Stimulated activated naive CD8-positive, alpha-beta T cell treated with anti-CD3 and anti-CD28 coated beads, Interleukin-15, amount 100 ng/mL, for 72 hours (primary cell): ENCODE measurements at regions not wholly inside any gene's neighbourhood (a gene's known extent, or its start where the extent isn't known, plus 50 kb on each side); places are given as distances from the start of the nearest gene placed in this dataset.
"Not testable (repeated sequence)": the region's sequence is repeated elsewhere in the genome, so short reads cannot be mapped to it uniquely, and the experiment has no call there.

Source experiments
- ATAC-seq: fragments of 150-1000 bp; cut with Tn5 transposase; 2 replicates; pipeline ENCODE4 v1.10.0; 2021; ENCODE audit warnings: mild to moderate bottlenecking, moderate library complexity
- DNase-seq, 2 donors: peaks; one replicate each; pipeline ENCODE4 v3.0.0; 2021 to 2022
- H3K27ac Mint-ChIP-seq, 2 donors: one replicate each; pipeline ENCODE4 v1.8.0; 2022; ENCODE audit warnings: mild to moderate bottlenecking in 2 of 2, mixed read lengths in 2 of 2, moderate library complexity in 2 of 2
- H3K27me3 Mint-ChIP-seq: one replicate; pipeline ENCODE4 v1.8.0; 2022; ENCODE audit warnings: mixed read lengths
- H3K4me1 Mint-ChIP-seq: one replicate; pipeline ENCODE4 v1.8.0; 2022; ENCODE audit warnings: mild to moderate bottlenecking, mixed read lengths
- H3K4me3 Mint-ChIP-seq, 2 donors: one replicate each; pipeline ENCODE4 v1.8.0; 2022; ENCODE audit warnings: mild to moderate bottlenecking in 2 of 2, mixed read lengths in 2 of 2, moderate library complexity in 1 of 2
- H3K9me3 Mint-ChIP-seq, 2 donors: one replicate each; pipeline ENCODE4 v1.8.0; 2022; ENCODE audit warnings: mixed read lengths in 2 of 2

DNA sequence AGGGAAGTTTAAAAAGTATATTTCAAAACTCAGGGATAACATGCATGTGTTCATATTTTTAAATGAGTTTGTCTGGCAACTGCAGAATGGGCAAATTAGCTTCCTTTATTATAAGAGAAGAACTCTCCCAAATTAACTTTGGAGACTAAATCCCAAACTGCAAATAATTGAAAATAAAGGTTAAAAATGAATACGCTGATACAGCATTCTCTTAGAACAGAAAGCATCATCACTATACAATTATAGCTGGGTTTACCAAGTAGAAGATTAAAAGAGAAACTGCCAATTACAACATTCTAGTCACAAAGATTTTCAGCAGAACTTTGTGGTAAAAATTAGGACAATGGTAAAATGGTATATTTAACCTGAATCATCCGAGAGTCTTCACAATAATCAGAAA is 73.3 kb downstream of the OLFM4 start:
- H3K4me3 Mint-ChIP-seq: no peak overlapping the region
- DNase-seq: no peak
- H3K4me1 Mint-ChIP-seq: no peaks in the 10 kb centered on the region
- no peak overlapping the region for H3K27ac Mint-ChIP-seq
- no peaks in the 10 kb centered on the region for H3K27me3 Mint-ChIP-seq
- H3K9me3 Mint-ChIP-seq: peaks cover 0 to 12% of the 10 kb centered on the region in 2 donors
- no peak for ATAC-seq

DNA sequence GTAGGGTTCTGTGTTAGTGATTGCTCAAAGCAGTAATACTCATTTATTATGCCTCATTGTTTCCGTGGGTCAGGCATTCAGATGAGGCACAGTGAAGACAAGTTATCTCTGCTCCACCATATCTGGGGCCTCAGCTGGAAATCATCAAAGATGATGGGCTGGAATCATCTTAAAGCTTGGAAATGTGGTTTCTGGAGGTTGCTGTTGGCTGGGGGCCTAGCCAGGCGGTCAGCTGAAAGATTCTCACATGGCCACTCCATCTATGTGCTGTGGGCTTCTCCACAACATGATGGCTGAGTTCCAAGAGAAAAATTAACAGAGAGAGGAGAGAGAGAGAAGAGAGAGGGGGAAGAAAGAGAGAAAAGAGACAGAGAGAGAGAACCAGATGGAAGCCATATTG is 75.5 kb downstream of the OLFM4 start:
- Mint-ChIP-seq H3K27ac (no peak overlapping the region), H3K27me3 (no peaks in the 10 kb centered on the region), H3K4me1 (no peaks in the 10 kb centered on the region), H3K4me3 (no peak overlapping the region), H3K9me3 (peaks cover 0 to 4% of the 10 kb centered on the region in 2 donors)
- no peak for ATAC-seq
- no peak for DNase-seq

DNA sequence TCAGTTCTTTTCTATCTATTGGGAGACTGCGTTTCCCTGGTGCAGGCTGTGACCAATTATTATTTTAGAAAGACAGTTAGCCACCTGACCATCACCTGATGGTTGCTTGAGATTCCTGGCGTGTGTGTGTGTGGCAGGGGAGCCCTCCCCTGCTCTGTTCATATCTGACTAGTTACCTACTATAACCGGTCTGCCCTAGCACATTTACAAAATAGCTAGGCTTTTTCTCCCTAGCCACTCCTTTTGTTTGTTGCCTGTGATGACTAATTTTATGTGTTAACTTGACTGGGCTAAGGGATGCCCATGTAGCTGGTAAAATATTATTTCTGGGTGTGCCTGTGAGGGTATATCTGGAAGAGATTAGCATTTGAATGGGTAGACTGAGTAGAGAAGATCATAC is 76.9 kb downstream of the OLFM4 start:
- DNase-seq (no peak), ATAC-seq (no peak)
- Mint-ChIP-seq H3K4me3 (no peak overlapping the region), H3K4me1 (no peaks in the 10 kb centered on the region), H3K27ac (no peak overlapping the region), H3K27me3 (no peaks in the 10 kb centered on the region), H3K9me3 (peaks cover 0 to 4% of the 10 kb centered on the region in 2 donors)

DNA sequence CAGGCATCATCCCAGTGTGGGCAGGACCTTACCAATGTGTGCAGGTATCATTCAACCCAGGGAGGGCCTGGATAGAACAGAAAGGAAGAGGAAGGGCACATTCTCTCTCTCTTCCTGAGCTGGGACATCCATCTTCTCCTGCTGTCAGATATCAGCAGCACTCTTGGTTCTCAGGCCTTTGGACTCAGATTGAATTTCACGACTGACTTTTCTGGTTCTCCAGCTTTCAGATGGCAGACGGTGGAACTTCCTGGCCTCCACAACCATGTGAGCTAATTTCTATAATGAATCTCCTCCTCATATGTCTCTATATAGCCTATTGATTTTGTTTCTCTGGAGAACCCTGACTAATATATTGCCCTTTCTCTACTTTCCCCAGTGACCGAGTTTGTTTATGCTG is 77.3 kb downstream of the OLFM4 start:
- Mint-ChIP-seq H3K4me3 (no peak overlapping the region), H3K27ac (no peak overlapping the region), H3K4me1 (no peaks in the 10 kb centered on the region), H3K27me3 (no peaks in the 10 kb centered on the region), H3K9me3 (peaks cover 0 to 4% of the 10 kb centered on the region in 2 donors)
- DNase-seq (no peak), ATAC-seq (no peak)

DNA sequence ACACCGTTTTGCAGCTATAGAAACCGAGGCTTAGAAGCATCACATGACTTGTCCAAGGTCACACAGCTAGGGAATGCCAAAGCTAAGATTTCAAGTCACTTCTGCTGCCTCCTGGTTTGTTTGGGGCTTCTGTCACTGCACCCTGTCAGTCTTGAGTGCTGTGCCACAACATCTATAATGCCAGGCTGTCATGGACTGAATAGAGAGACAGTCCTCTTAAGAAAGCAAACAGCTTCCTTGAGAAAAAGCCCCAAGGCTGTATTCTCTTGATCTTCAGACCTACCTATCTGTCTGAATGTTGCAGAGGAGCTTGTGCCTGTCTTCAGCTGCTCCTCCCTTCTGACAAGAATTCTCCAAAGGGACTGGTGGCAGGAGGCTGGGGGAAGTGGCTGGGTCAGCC is 81.6 kb downstream of the OLFM4 start:
- DNase-seq: no peak
- Mint-ChIP-seq H3K4me1 (no peaks in the 10 kb centered on the region), H3K27me3 (no peaks in the 10 kb centered on the region), H3K9me3 (no peaks in the 10 kb centered on the region), H3K27ac (no peak overlapping the region), H3K4me3 (no peak overlapping the region)
- ATAC-seq: no peak

DNA sequence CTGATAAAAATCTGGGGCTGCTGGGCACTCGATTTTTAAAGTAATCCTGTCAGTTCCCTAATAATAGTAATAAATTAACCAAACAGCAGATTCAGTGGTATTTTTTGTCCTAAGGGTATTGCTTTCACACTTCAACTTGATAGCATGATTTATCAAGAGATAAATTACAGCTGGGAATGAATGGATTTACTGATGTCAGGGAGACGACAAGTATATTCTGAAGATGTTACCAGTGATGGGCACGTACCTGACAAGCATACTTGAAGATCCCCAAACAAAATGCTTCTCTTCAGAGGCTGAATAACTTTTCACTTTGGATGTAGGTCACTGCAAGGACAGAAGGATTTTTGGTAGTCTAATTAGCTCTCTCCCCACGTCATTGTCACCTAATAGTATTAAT is 82.0 kb downstream of the OLFM4 start:
- no peaks in the 10 kb centered on the region for H3K27me3 Mint-ChIP-seq
- H3K27ac Mint-ChIP-seq: no peak overlapping the region
- no peak for DNase-seq
- no peak overlapping the region for H3K4me3 Mint-ChIP-seq
- H3K9me3 Mint-ChIP-seq: no peaks in the 10 kb centered on the region
- ATAC-seq: no peak
- H3K4me1 Mint-ChIP-seq: no peaks in the 10 kb centered on the region

DNA sequence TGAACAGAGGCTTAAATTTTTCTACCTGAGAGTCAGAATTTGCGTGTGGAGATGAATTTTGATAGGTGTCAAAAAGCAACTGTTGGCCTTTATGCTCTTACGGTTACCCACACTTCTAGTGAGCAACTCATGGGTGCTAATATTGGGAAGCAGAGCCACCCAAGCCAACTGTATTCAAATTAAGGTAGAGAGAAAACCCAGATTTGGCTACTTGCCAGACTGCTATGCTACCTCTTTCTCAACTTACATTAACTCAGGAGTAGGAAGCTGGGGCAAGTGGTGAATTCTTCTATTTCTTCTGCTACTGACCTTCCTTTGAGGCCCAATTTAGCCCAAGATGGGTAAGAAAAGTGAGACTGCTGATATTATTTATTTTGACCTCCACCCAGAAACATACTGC is 83.9 kb downstream of the OLFM4 start:
- ATAC-seq: no peak

DNA sequence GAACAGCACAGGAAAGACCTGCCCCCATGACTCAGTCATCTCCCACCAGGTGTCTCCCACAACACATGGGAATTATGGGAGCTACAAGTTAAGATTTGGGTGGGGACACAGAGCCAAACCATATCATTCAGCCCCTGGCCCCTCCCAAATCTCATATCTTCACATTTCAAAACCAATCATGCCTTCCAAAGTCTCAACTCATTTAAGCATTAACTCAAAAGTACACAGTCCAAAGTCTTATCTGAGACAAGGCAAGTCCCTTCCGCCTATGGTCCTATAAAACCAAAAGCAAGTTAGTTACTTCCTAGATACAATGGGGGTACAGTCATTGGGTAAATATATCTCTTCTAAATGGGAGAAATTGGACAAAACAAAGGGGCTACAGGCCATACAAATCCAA is 88.4 kb downstream of the OLFM4 start:
- not testable (repeated sequence) for H3K4me1 Mint-ChIP-seq, H3K4me3 Mint-ChIP-seq, H3K27ac Mint-ChIP-seq, H3K27me3 Mint-ChIP-seq, ATAC-seq, DNase-seq
- peaks cover 5 to 26% of the 10 kb centered on the region in 2 donors for H3K9me3 Mint-ChIP-seq

More for the DNA sequence above, 83.9 kb downstream of the OLFM4 start:
- no peaks in the 10 kb centered on the region for H3K27me3 Mint-ChIP-seq
- no peak overlapping the region for H3K4me3 Mint-ChIP-seq
- no peaks in the 10 kb centered on the region for H3K4me1 Mint-ChIP-seq
- no peak overlapping the region for H3K27ac Mint-ChIP-seq
- peaks cover 5 to 12% of the 10 kb centered on the region in 2 donors for H3K9me3 Mint-ChIP-seq
- DNase-seq: no peak

DNA sequence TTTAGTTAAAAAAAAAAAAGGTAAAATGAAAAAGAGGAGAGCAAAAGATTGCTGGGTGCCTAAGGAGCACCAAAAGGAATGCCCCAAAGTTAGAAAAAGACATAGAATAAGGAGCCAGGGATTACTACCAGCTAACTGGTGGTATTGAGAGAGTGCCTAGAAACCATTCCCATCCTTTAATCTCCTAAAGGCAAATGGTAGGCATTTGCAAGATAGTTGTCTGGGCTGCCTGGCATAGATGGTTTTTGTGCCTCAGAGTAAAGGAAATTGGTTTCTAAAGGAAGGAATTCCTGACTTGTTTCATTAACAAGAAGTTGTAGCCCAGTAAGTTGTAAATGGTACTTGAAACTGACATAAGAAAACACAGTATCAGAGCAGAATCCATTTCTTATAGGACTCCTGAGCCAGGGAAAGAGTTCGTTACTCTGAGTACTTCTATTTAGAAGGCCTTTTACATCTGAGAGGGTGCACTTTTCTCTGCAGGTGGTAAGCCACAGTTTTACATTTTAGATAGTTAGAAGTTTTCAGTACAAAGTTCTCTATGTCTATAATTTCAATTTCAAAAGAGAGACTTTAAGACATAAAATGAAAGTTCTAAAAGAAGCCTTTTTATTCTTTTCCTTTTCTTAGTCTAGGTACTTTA is 92.6 kb downstream of the OLFM4 start:
- DNase-seq (no peak), ATAC-seq (no peak)
- Mint-ChIP-seq H3K4me3 (no peak overlapping the region), H3K27me3 (no peaks in the 10 kb centered on the region), H3K4me1 (no peaks in the 10 kb centered on the region), H3K27ac (no peak overlapping the region), H3K9me3 (peaks cover 5 to 26% of the 10 kb centered on the region in 2 donors)

DNA sequence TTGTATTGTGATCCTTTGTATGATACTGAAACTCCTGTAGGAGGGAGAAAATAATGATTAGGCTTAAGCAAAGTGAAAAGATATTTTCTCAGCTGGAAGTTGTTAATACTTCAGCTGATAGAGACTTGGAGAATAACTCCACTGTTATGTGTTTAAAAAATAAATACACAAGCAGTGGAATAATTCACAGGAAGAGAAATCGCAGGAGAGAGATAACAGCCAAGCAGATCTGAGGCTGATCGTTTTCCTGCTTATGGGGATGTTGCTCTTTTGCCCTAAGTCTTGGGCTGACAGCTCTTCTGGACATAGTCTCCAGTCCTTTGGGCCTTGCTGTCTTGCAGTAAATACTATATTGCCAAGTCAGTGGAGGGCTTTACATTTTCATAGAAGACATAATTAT is 93.3 kb downstream of the OLFM4 start:
- Mint-ChIP-seq H3K9me3 (peaks cover 0 to 19% of the 10 kb centered on the region in 2 donors), H3K4me3 (no peak overlapping the region), H3K27ac (no peak overlapping the region), H3K27me3 (no peaks in the 10 kb centered on the region), H3K4me1 (no peaks in the 10 kb centered on the region)
- DNase-seq (no peak), ATAC-seq (no peak)

DNA sequence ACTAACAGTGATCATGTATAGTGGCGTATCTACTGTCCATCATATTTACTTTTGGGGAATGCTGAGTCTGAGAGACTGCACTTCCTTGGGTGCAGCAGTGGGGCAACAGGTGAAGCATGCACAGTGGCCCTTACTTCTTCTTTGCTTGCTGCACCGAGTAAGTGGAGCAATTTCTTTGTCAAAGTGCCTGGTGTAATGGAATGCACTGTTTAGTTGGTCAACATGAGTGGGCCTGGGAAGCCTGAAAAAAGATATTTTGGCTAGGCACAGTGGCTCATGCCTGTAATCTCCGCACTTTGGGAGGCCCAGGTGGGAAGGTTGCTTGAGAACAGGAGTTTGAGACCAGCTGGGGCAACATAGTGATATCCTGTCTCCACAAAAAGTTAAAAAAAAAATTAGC is 94.9 kb downstream of the OLFM4 start:
- no peak overlapping the region for H3K27ac Mint-ChIP-seq

DNA sequence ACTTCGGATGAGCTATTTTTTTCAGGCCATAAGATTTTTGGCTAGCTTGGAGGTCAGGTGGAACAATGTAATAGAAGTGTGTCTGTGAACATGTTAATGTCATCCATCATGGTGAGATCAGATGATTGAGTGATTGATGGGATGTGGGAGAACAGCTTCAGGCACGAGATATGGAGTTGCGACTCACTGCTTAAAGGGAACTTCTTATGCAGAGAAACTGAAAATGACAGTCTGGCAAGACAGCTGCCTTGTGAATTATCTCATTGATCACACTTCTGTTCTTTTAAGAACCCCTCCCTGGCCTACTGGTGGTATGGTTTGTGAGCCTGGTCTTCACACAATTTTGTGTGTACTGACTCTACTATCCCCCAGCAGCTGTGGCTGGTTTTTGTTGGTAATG is 96.0 kb downstream of the OLFM4 start:
- H3K27me3 Mint-ChIP-seq: no peaks in the 10 kb centered on the region

More for the DNA sequence above, 94.9 kb downstream of the OLFM4 start:
- H3K4me1 Mint-ChIP-seq: no peaks in the 10 kb centered on the region
- DNase-seq (no peak), ATAC-seq (no peak)
- H3K27me3 Mint-ChIP-seq: no peaks in the 10 kb centered on the region
- no peak overlapping the region for H3K4me3 Mint-ChIP-seq
- peaks cover 3 to 5% of the 10 kb centered on the region in 2 donors for H3K9me3 Mint-ChIP-seq

DNA sequence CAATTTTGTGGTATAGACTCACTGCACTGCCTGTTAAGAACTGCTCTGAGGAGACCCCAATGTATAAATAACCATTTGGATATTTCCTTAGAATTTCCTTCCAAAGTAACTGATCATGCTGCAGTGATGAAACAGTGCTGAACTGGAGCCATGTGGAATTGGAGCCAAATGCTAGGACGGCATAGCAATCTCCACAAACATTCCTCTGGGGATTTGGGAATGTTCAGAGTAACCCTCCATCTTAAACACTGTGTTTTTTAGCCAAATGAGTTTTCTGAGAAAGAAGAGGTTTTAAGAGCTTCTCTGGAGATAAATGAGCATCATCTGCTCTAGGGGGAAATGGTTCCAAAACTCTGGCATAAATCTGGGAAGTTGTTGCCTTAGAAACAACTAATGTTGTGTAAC is 98.2 kb downstream of the OLFM4 start:
- H3K27ac Mint-ChIP-seq: no peak overlapping the region
- DNase-seq: no peak
- ATAC-seq: no peak
- H3K4me3 Mint-ChIP-seq: no peak overlapping the region
- peaks cover 0 to 5% of the 10 kb centered on the region in 2 donors for H3K9me3 Mint-ChIP-seq
- no peaks in the 10 kb centered on the region for H3K27me3 Mint-ChIP-seq
- no peaks in the 10 kb centered on the region for H3K4me1 Mint-ChIP-seq

More for the DNA sequence above, 96.0 kb downstream of the OLFM4 start:
- DNase-seq: no peak
- H3K4me3 Mint-ChIP-seq: no peak overlapping the region
- peaks cover 0 to 5% of the 10 kb centered on the region in 2 donors for H3K9me3 Mint-ChIP-seq
- H3K4me1 Mint-ChIP-seq: no peaks in the 10 kb centered on the region
- no peak for ATAC-seq
- no peak overlapping the region for H3K27ac Mint-ChIP-seq

DNA sequence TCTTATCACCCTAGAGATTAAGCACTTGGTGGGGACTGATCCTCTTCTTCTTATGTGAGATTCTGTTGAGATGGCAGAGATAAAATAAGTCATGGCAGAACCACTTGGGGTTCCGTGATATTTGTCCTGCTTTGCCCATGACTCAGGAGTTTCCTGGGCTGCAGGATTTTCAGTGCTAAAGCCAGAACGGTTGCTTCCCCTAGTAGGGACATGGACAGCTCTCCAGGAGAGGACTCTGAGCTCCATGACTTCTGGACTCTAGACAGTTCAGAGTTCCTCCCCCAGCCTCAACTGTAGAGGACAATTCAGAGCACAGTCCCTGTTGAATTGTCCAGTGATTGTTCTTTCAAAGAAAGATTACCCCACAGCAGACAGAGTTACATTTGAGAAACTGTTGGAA is 98.8 kb downstream of the OLFM4 start:
- H3K27ac Mint-ChIP-seq: peak overlapping the region in 1 of 2 donors; percentile 61
- DNase-seq: no peak
- H3K27me3 Mint-ChIP-seq: peaks cover 4% of the 10 kb centered on the region
- ATAC-seq: no peak
- peaks cover 0 to 5% of the 10 kb centered on the region in 2 donors for H3K9me3 Mint-ChIP-seq
- H3K4me3 Mint-ChIP-seq: no peak overlapping the region
- H3K4me1 Mint-ChIP-seq: no peaks in the 10 kb centered on the region

DNA sequence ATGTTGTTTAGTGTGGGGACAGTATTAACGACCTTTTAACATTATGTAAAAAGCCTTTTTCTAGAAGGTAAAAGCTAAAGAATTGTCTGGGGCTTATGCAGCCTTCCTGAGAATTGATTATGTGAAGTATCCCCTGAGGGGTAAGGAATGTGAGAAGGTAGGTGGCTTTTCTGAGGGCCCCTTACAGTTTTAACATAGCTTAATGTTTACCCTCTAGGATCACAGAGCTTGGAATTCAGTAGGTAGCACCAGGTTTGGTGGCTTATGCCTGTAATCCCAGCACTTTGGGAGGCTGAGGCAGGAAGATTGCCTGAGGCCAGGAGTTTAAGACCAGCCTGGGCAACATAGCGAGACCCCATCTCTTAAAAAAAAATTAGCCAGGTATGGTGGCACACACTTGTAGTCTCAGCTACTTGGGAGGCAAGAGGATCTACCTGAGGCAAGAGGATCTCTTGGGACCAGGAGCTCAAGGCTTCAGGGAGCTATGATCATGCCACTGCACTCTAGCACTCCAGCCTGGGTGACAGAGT is 101.3 kb downstream of the OLFM4 start:
- peaks cover 6% of the 10 kb centered on the region for H3K27me3 Mint-ChIP-seq
- peaks cover 0 to 5% of the 10 kb centered on the region in 2 donors for H3K9me3 Mint-ChIP-seq
- no peaks in the 10 kb centered on the region for H3K4me1 Mint-ChIP-seq
- ATAC-seq (no peak), DNase-seq (no peak)
- no peak overlapping the region for H3K4me3 Mint-ChIP-seq
- H3K27ac Mint-ChIP-seq: peak overlapping the region in 1 of 2 donors; percentile 1

DNA sequence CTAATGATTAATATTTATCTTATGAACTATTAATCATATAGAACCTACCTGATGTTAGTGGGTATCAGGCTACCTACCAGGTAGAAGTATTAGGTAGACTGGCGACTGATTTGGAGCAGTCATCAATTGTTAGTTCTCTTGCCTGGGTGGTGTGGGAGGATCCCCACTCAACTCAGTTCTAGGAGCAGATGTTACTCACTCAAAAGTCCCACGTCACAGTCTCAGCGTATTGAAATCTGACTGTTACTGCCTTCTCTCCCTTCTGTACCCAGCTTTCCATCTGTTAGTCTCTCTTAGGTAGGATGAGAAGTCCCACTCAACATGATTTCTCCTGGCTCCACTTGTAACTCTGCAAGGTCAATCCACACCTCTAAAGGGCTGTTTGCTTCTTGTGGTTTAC is 102.7 kb downstream of the OLFM4 start:
- Mint-ChIP-seq H3K4me3 (no peak overlapping the region), H3K9me3 (peaks cover 0 to 5% of the 10 kb centered on the region in 2 donors), H3K27me3 (peaks cover 6% of the 10 kb centered on the region), H3K4me1 (no peaks in the 10 kb centered on the region), H3K27ac (peak overlapping the region in 1 of 2 donors; percentile 35)
- no peak for DNase-seq
- ATAC-seq: no peak

DNA sequence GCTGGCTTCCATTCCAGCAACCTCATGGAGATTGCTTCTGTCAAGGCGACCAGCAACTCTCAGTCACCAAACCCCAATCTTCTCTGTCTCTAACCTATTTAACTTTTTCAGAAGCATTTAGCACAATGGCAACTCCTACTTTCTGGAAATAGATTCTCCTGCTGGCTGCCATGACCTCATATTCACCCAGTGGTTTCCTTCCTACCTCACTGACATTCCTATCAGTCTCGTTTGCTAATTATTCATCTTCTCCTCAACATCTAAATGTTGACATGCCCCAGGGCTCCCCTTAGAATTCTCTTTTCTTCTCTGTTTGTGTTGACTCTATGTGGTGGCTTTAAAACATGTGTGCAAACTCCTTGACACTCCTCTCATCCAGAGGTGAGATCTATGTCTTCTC is 106.7 kb downstream of the OLFM4 start:
- Mint-ChIP-seq H3K27me3 (peaks cover 6% of the 10 kb centered on the region), H3K4me1 (no peaks in the 10 kb centered on the region), H3K9me3 (no peaks in the 10 kb centered on the region), H3K4me3 (no peak overlapping the region), H3K27ac (no peak overlapping the region)
- ATAC-seq: no peak
- no peak for DNase-seq
